ENCODE measurements at regions not wholly inside any gene's neighbourhood (a gene's known extent, or its start where the extent isn't known, plus 50 kb on each side); places are given as distances from the start of the nearest gene placed in this dataset.

- Histone ChIP-seq H3K27ac (no peak overlapping the region), H3K27me3 (no peaks in the 10 kb centered on the region), H3K36me3 (no peaks in the 10 kb centered on the region), H3K9me3 (no peaks in the 10 kb centered on the region), H3K4me1 (no peaks in the 10 kb centered on the region), H3K4me3 (no peak overlapping the region)
- TF ChIP-seq, protein P1, sequence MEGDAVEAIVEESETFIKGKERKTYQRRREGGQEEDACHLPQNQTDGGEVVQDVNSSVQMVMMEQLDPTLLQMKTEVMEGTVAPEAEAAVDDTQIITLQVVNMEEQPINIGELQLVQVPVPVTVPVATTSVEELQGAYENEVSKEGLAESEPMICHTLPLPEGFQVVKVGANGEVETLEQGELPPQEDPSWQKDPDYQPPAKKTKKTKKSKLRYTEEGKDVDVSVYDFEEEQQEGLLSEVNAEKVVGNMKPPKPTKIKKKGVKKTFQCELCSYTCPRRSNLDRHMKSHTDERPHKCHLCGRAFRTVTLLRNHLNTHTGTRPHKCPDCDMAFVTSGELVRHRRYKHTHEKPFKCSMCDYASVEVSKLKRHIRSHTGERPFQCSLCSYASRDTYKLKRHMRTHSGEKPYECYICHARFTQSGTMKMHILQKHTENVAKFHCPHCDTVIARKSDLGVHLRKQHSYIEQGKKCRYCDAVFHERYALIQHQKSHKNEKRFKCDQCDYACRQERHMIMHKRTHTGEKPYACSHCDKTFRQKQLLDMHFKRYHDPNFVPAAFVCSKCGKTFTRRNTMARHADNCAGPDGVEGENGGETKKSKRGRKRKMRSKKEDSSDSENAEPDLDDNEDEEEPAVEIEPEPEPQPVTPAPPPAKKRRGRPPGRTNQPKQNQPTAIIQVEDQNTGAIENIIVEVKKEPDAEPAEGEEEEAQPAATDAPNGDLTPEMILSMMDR (IDR thresholded peaks at IDR 0.05): no peak
- TF ChIP-seq EP300 (IDR thresholded peaks at IDR 0.05; ENCODE audit: low read depth) (no peak), POLR2A (IDR thresholded peaks at IDR 0.05) (no peak), POLR2AphosphoS5 (IDR thresholded peaks at IDR 0.05) (no peak)
- no peak for DNase-seq
- WGBS, 2 donors (ENCODE audit: low coverage in 1 of 2): 97 to 100% methylated on average over 1 to 2 of the region's 2 CpGs
- intact Hi-C loops (cut with DNase I; ENCODE audit: low total_unique reads): no loop called here
- in situ Hi-C loops (cut with MboI; ENCODE audit: low pct_ligation_motif_present in 1 of 4, low pct_unique_long_range_greater_than_20kb in 1 of 4, low sequenced_read_pairs in 3 of 4): no loop called here
Observed at GRCh38 chrX:7240929-7241328, 93.0 kb upstream of the PUDP start.

DNA sequence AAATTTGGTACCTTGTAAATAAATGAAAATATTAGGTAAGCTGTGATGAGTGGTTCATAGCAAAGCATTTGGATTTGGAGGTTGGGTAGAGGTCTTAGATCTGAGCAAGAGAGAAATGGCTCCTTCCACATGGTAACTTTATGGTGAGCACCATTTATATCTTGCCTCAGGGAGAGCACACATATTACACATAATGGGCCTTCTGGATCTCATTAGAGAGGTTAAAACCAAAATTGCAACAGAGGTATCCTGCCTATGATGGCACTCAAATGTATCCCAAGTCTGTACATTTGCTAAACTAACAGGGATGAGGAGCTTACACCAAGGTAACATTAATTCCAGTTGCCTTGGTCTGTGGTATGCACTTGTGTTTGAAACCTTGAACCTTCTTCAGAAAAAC lies 87.1 kb upstream of the PUDP start:
- TF ChIP-seq, protein P1 (IDR thresholded peaks at IDR 0.05): no peak
- TF ChIP-seq EP300 (IDR thresholded peaks at IDR 0.05; ENCODE audit: low read depth) (no peak), POLR2A (IDR thresholded peaks at IDR 0.05) (no peak), POLR2AphosphoS5 (IDR thresholded peaks at IDR 0.05) (no peak)
- Histone ChIP-seq H3K9me3 (no peaks in the 10 kb centered on the region), H3K27ac (no peak overlapping the region), H3K4me3 (no peak overlapping the region), H3K27me3 (no peaks in the 10 kb centered on the region), H3K4me1 (no peaks in the 10 kb centered on the region), H3K36me3 (no peaks in the 10 kb centered on the region)
- in situ Hi-C loops (cut with MboI; ENCODE audit: low pct_ligation_motif_present in 1 of 4, low pct_unique_long_range_greater_than_20kb in 1 of 4, low sequenced_read_pairs in 3 of 4): no loop called here
- DNase-seq: no peak
- intact Hi-C loops (cut with DNase I; ENCODE audit: low total_unique reads): no loop called here

- Histone ChIP-seq H3K9me3 (no peaks in the 10 kb centered on the region), H3K27me3 (no peaks in the 10 kb centered on the region), H3K4me1 (no peaks in the 10 kb centered on the region), H3K27ac (no peak overlapping the region), H3K36me3 (no peaks in the 10 kb centered on the region), H3K4me3 (no peak overlapping the region)
- intact Hi-C loops (cut with DNase I; ENCODE audit: low total_unique reads): no loop called here
- DNase-seq: no peak
- TF ChIP-seq, protein P1 (IDR thresholded peaks at IDR 0.05): no peak
- TF ChIP-seq EP300 (IDR thresholded peaks at IDR 0.05; ENCODE audit: low read depth): no peak
- no peak for TF ChIP-seq POLR2A (IDR thresholded peaks at IDR 0.05)
- no peak for TF ChIP-seq POLR2AphosphoS5 (IDR thresholded peaks at IDR 0.05)
- 83% methylated on average over 4 of the region's 4 CpGs; no CpG with 5 or more reads in 1 of the 2 donors for WGBS, 2 donors (ENCODE audit: low coverage in 1 of 2)
- in situ Hi-C loops (cut with MboI; ENCODE audit: low pct_ligation_motif_present in 1 of 4, low pct_unique_long_range_greater_than_20kb in 1 of 4, low sequenced_read_pairs in 3 of 4): no loop called here
Observed at GRCh38 chrX:7233580-7234406, 85.8 kb upstream of the PUDP start.

GRCh38 chrX:7228226-7228625 lies 80.3 kb upstream of the PUDP start:
- no peaks in the 10 kb centered on the region for H3K4me1 ChIP-seq
- WGBS, 2 donors (ENCODE audit: low coverage in 1 of 2): 48 to 100% methylated on average over 1 to 2 of the region's 2 CpGs
- DNase-seq: no peak
- no peak overlapping the region for H3K27ac ChIP-seq
- in situ Hi-C loops (cut with MboI; ENCODE audit: low pct_ligation_motif_present in 1 of 4, low pct_unique_long_range_greater_than_20kb in 1 of 4, low sequenced_read_pairs in 3 of 4): no loop called here
- H3K9me3 ChIP-seq: no peaks in the 10 kb centered on the region
- TF ChIP-seq EP300 (IDR thresholded peaks at IDR 0.05; ENCODE audit: low read depth) (no peak), POLR2AphosphoS5 (IDR thresholded peaks at IDR 0.05) (no peak), POLR2A (IDR thresholded peaks at IDR 0.05) (no peak)
- TF ChIP-seq, protein P1 (IDR thresholded peaks at IDR 0.05): no peak
- no peaks in the 10 kb centered on the region for H3K36me3 ChIP-seq
- H3K27me3 ChIP-seq: no peaks in the 10 kb centered on the region
- no peak overlapping the region for H3K4me3 ChIP-seq
- intact Hi-C loops (cut with DNase I; ENCODE audit: low total_unique reads): no loop called here
